Endothelial cell of umbilical vein (primary cell): ENCODE measurements at regions not wholly inside any gene's neighbourhood (a gene's known extent, or its start where the extent isn't known, plus 50 kb on each side); places are given as distances from the start of the nearest gene placed in this dataset.

ENCODE experiments used
- BruUV-seq: library from RNA; stranded (reverse); fragments of 400-500 nt; replicated peaks from 2 replicates; lab custom pipeline; 2021; lab: Mats Ljungman, UMichigan
- CTCF ChIA-PET: fragments of 300-600, 350-600 bp; sonication (Branson Sonifier 250); formaldehyde crosslinking; loops from one replicate; lab custom pipeline; 2021; ENCODE audit warnings: antibody characterized with exemption, inconsistent platforms; lab: Charles Lee
- POLR2A ChIA-PET: fragments of 300-600, 350-600 bp; sonication (Branson Sonifier 250); formaldehyde crosslinking; loops from one replicate; lab custom pipeline; 2021; ENCODE audit warnings: antibody characterized with exemption, inconsistent platforms; lab: Charles Lee
- DNase-seq: peaks from one replicate; pipeline ENCODE4 v3.0.0-alpha.2; 2011; ENCODE audit warnings: low read depth, low spot score
- FAIRE-seq: peaks from 2 replicates; lab custom pipeline; 2011; peaks lifted over from hg19 to GRCh38; lab: Jason Lieb, UNC
- H2AFZ ChIP-seq: 2 replicates; pipeline ENCODE4 v1.6.0; 2012; ENCODE audit warnings: low read depth, low read length, control low read depth, inconsistent platforms
- H3K27ac ChIP-seq: 2 replicates; pipeline ENCODE4 v1.5.1; 2011; ENCODE audit warnings: low read depth, mild to moderate bottlenecking, control low read depth, low read length, moderate library complexity; ENCODE audit not compliant: insufficient read depth
- H3K27me3 ChIP-seq, 2 experiments: 2 replicates each; pipeline versions ENCODE4 v1.6.0 to v1.6.1; 2011; ENCODE audit warnings: low read length in 2 of 2, mixed read lengths in 1 of 2; ENCODE audit not compliant: control insufficient read depth in 2 of 2, insufficient read depth in 2 of 2
- H3K36me3 ChIP-seq, 2 experiments: 2 replicates in 1 of 2; 3 replicates in 1 of 2; pipeline ENCODE4 v1.5.1; 2011; ENCODE audit warnings: low read length in 2 of 2, mild to moderate bottlenecking in 1 of 2, moderate library complexity in 1 of 2; ENCODE audit not compliant: control insufficient read depth in 2 of 2, insufficient read depth in 2 of 2; ENCODE audit errors: extremely low read depth in 1 of 2
- H3K4me1 ChIP-seq: 3 replicates; pipeline ENCODE4 v1.5.1; 2011; ENCODE audit warnings: mild to moderate bottlenecking, low read length; ENCODE audit not compliant: control insufficient read depth, insufficient read depth; ENCODE audit errors: extremely low read depth
- H3K4me2 ChIP-seq: 2 replicates; pipeline ENCODE4 v1.6.1; 2011; ENCODE audit warnings: low read length, control low read depth, mixed read lengths; ENCODE audit not compliant: insufficient read depth
- H3K4me3 ChIP-seq, 3 experiments: fragments of 200-600 bp in 1 of 3; sonication (generic), shearing (Covaris generic) in 1 of 3; replicated peaks in 1 of 3; 2 replicates each; pipeline ENCODE4 v1.5.1; 2011 to 2016; ENCODE audit warnings: control low read depth in 3 of 3, low read length in 3 of 3, mild to moderate bottlenecking in 2 of 3, inconsistent platforms in 1 of 3, low read depth in 1 of 3, moderate library complexity in 1 of 3; ENCODE audit not compliant: insufficient read depth in 1 of 3
- H3K79me2 ChIP-seq: 2 replicates; pipeline ENCODE4 v1.6.0; 2012; ENCODE audit warnings: low read length, inconsistent platforms; ENCODE audit not compliant: control insufficient read depth, insufficient read depth
- H3K9ac ChIP-seq: replicated peaks from 2 replicates; pipeline ENCODE3; 2011; ENCODE audit warnings: low read length, control low read depth; ENCODE audit not compliant: insufficient read depth; ENCODE audit errors: extremely low read depth
- H3K9me1 ChIP-seq: replicated peaks from 3 replicates; pipeline ENCODE4 v1.6.0; 2011; ENCODE audit warnings: mild to moderate bottlenecking, low read length; ENCODE audit not compliant: control insufficient read depth, insufficient read depth; ENCODE audit errors: extremely low read depth
- H3K9me3 ChIP-seq: replicated peaks from 2 replicates; pipeline ENCODE4 v1.5.1; 2012; ENCODE audit warnings: low read length, inconsistent platforms; ENCODE audit not compliant: control insufficient read depth, insufficient read depth
- H4K20me1 ChIP-seq: replicated peaks from 2 replicates; pipeline ENCODE3; 2011; ENCODE audit warnings: mild to moderate bottlenecking, low read length; ENCODE audit not compliant: control insufficient read depth, insufficient read depth; ENCODE audit errors: extremely low read depth
- EZH2 ChIP-seq: IDR thresholded peaks from 2 replicates; pipeline ENCODE4 v1.6.1; 2012; ENCODE audit warnings: borderline replicate concordance, low read depth, mild to moderate bottlenecking, moderate library complexity, low read length, inconsistent platforms; ENCODE audit not compliant: severe bottlenecking
- FOS ChIP-seq: IDR thresholded peaks from 2 replicates; pipeline ENCODE4 v1.6.1; 2011; ENCODE audit warnings: mild to moderate bottlenecking, low read length, moderate library complexity, borderline replicate concordance; ENCODE audit not compliant: insufficient read depth
- GATA2 ChIP-seq: IDR thresholded peaks from 2 replicates; pipeline ENCODE4 v1.7.0; 2011; ENCODE audit warnings: low read depth, mild to moderate bottlenecking, moderate library complexity, mixed read lengths, low read length; ENCODE audit not compliant: insufficient read length, insufficient read depth
- JUN ChIP-seq: IDR thresholded peaks from 2 replicates; pipeline ENCODE4 v1.6.1; 2011; ENCODE audit warnings: borderline replicate concordance, low read depth; ENCODE audit not compliant: insufficient read length, insufficient read depth
- MYC ChIP-seq: IDR thresholded peaks from one replicate; pipeline ENCODE4 v1.6.1; 2011; ENCODE audit warnings: mild to moderate bottlenecking, low read depth, low read length
- POLR2A ChIP-seq: IDR thresholded peaks from 2 replicates; pipeline ENCODE4 v1.6.1; 2012; ENCODE audit warnings: low read depth, mild to moderate bottlenecking, control low read depth, low read length
- POLR2AphosphoS5 ChIP-seq: IDR thresholded peaks from 2 replicates; pipeline ENCODE4 v1.6.1; 2012; ENCODE audit warnings: low read depth, mild to moderate bottlenecking, control low read depth, low read length, moderate library complexity; ENCODE audit not compliant: insufficient read depth
- dilution Hi-C: fragments of 300-500 bp; cut with MboI; formaldehyde crosslinking; loops from one replicate; pipeline ENCODE4 v1.15.0; 2019; ENCODE audit warnings: low sequenced_read_pairs; ENCODE audit not compliant: extremely low pct_ligation_motif_present
- intact Hi-C: fragments of 100-400 bp; cut with micrococcal nuclease; formaldehyde crosslinking; loops from one replicate; pipeline ENCODE4 v1.10.0; 2022
- TF ChIP-seq, protein P1 (sequence below), 2 donors: IDR thresholded peaks; 1 replicate in 1 of 2; 2 replicates in 1 of 2; pipeline ENCODE4 v1.5.1; 2011; ENCODE audit warnings: low read length in 2 of 2, mild to moderate bottlenecking in 2 of 2, moderate library complexity in 2 of 2, control low read depth in 1 of 2, inconsistent platforms in 1 of 2, low read depth in 1 of 2; ENCODE audit not compliant: insufficient read depth in 1 of 2; ENCODE audit errors: extremely low read depth in 1 of 2
- TF ChIP-seq, protein P2 (sequence below): IDR thresholded peaks from 2 replicates; pipeline ENCODE4 v1.6.1; 2011; ENCODE audit not compliant: insufficient read depth, insufficient read length

DNA sequence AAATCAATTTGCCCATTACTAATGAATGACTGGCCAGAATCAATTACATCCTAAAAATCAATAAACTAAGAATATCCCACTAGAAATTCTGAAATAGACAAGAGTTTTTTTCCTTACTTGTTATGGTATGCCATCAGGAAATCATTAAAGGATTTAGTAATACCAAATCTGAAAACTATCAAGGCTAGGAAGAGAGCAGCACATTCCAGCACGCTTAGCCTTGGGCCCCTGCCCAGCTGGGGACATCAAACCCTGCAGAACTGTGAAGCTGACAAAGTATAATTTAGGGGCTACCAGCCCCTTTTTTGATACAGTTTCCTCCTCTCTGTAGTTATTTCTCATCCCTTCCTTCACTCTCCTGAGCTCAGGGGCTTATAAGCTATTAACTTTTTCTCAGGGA, 247.8 kb upstream of the ZC3H12C start:
- intact Hi-C loops (no loop called here), dilution Hi-C loops (no loop called here)
- Histone ChIP-seq H4K20me1 (no peaks in the 10 kb centered on the region), H3K4me2 (no peak overlapping the region), H3K27ac (no peak overlapping the region), H3K36me3 (no peaks in the 10 kb centered on the region), H3K27me3 (peaks cover 0 to 1% of the 10 kb centered on the region in 2 experiments), H3K79me2 (no peaks in the 10 kb centered on the region), H2AFZ (no peak overlapping the region), H3K4me3 (no peak overlapping the region), H3K4me1 (no peaks in the 10 kb centered on the region), H3K9me1 (no peaks in the 10 kb centered on the region), H3K9me3 (no peaks in the 10 kb centered on the region), H3K9ac (no peak overlapping the region)
- no TSS peak for BruUV-seq
- DNase-seq: no peak
- TF ChIP-seq JUN (no peak), POLR2AphosphoS5 (no peak), POLR2A (no peak), GATA2 (no peak), MYC (no peak), EZH2 (no peak), FOS (no peak)
- TF ChIP-seq, protein P1, sequence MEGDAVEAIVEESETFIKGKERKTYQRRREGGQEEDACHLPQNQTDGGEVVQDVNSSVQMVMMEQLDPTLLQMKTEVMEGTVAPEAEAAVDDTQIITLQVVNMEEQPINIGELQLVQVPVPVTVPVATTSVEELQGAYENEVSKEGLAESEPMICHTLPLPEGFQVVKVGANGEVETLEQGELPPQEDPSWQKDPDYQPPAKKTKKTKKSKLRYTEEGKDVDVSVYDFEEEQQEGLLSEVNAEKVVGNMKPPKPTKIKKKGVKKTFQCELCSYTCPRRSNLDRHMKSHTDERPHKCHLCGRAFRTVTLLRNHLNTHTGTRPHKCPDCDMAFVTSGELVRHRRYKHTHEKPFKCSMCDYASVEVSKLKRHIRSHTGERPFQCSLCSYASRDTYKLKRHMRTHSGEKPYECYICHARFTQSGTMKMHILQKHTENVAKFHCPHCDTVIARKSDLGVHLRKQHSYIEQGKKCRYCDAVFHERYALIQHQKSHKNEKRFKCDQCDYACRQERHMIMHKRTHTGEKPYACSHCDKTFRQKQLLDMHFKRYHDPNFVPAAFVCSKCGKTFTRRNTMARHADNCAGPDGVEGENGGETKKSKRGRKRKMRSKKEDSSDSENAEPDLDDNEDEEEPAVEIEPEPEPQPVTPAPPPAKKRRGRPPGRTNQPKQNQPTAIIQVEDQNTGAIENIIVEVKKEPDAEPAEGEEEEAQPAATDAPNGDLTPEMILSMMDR (IDR thresholded peaks at IDR 0.05; ENCODE audit: extremely low read depth in 1 of 2, insufficient read depth in 1 of 2, low read depth in 1 of 2, low read length in 2 of 2): no peak
- TF ChIP-seq, protein P2, sequence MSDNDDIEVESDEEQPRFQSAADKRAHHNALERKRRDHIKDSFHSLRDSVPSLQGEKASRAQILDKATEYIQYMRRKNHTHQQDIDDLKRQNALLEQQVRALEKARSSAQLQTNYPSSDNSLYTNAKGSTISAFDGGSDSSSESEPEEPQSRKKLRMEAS: no peak
- ChIA-PET CTCF (interaction anchor here (1.5 to 11.7 kb wide), 2 partner anchors 95 to 204 kb away, joined by 3 to 370 read pairs; no protein-coding TSS in a partner anchor), POLR2A (no interaction called here)
- no peak for FAIRE-seq
